ENCODE measurements at regions not wholly inside any gene's neighbourhood (a gene's known extent, or its start where the extent isn't known, plus 50 kb on each side); places are given as distances from the start of the nearest gene placed in this dataset.

GRCh38 chr6:82068721-82069120 is 178.8 kb downstream of the IBTK start:
- DNase-seq, result no peak

GRCh38 chr6:82066991-82067411 is 180.5 kb downstream of the IBTK start:
- DNase-seq, result no peak

GRCh38 chr6:82066196-82066595 is 181.3 kb downstream of the IBTK start:
- DNase-seq, result no peak

GRCh38 chr6:82063574-82063973 is 184.0 kb downstream of the IBTK start:
- no peak for DNase-seq

- DNase-seq, result no peak
Observed at GRCh38 chr6:82062219-82062618, 185.3 kb downstream of the IBTK start.

GRCh38 chr6:82057846-82058554 is 189.5 kb downstream of the IBTK start:
- no peak for DNase-seq

- no peak for DNase-seq
Observed at GRCh38 chr6:82056567-82056966, 191.0 kb downstream of the IBTK start.

- no peak for DNase-seq
Observed at GRCh38 chr6:82045965-82046756, 201.4 kb downstream of the IBTK start.

- peak; percentile 4 for DNase-seq
Observed at GRCh38 chr6:82040405-82041221, 206.9 kb downstream of the IBTK start.

GRCh38 chr6:82038631-82039030 is 208.9 kb downstream of the IBTK start:
- no peak for DNase-seq

GRCh38 chr6:82035526-82035925 is 212.0 kb downstream of the IBTK start:
- DNase-seq, result no peak

GRCh38 chr6:82033631-82034211 is 213.8 kb downstream of the IBTK start:
- DNase-seq, result no peak

GRCh38 chr6:82032444-82032843 is 215.1 kb downstream of the IBTK start:
- no peak for DNase-seq

GRCh38 chr6:82030761-82031503 is 216.6 kb downstream of the IBTK start:
- no peak for DNase-seq

- no peak for DNase-seq
Observed at GRCh38 chr6:82030301-82030700, 217.2 kb downstream of the IBTK start.

GRCh38 chr6:82025271-82025670 is 222.3 kb downstream of the IBTK start:
- DNase-seq, result no peak

GRCh38 chr6:82022614-82023129 is 224.9 kb downstream of the IBTK start:
- no peak for DNase-seq

- no peak for DNase-seq
Observed at GRCh38 chr6:82017773-82018172, 229.8 kb downstream of the IBTK start.

GRCh38 chr6:82017288-82017687 is 230.3 kb downstream of the IBTK start:
- no peak for DNase-seq

- DNase-seq, result no peak
Observed at GRCh38 chr6:82015526-82015925, 232.0 kb downstream of the IBTK start.

GRCh38 chr6:82015043-82015442 is 232.5 kb downstream of the IBTK start:
- no peak for DNase-seq
